Osteocyte (in vitro differentiated cells): ENCODE measurements at regions not wholly inside any gene's neighbourhood (a gene's known extent, or its start where the extent isn't known, plus 50 kb on each side); places are given as distances from the start of the nearest gene placed in this dataset.

Experiments
- DNase-seq: peaks from one replicate; pipeline ENCODE4 v3.0.0; 2021; ENCODE audit warnings: mixed read lengths; ENCODE audit not compliant: unreplicated experiment; ENCODE audit errors: extremely low spot score
- H3K27ac Mint-ChIP-seq: one replicate; pipeline ENCODE4 v1.8.0; 2021; ENCODE audit warnings: mild to moderate bottlenecking, mixed read lengths; ENCODE audit not compliant: unreplicated experiment
- H3K27me3 Mint-ChIP-seq: one replicate; pipeline ENCODE4 v1.8.0; 2021; ENCODE audit warnings: mixed read lengths; ENCODE audit not compliant: unreplicated experiment
- H3K36me3 Mint-ChIP-seq: one replicate; pipeline ENCODE4 v1.8.0; 2021; ENCODE audit warnings: mixed read lengths; ENCODE audit not compliant: unreplicated experiment
- H3K4me1 Mint-ChIP-seq: one replicate; pipeline ENCODE4 v1.8.0; 2021; ENCODE audit warnings: mixed read lengths; ENCODE audit not compliant: unreplicated experiment
- H3K4me3 Mint-ChIP-seq: one replicate; pipeline ENCODE4 v1.8.0; 2021; ENCODE audit warnings: mild to moderate bottlenecking, moderate library complexity, mixed read lengths; ENCODE audit not compliant: unreplicated experiment
- H3K9me3 Mint-ChIP-seq: one replicate; pipeline ENCODE4 v1.8.0; 2021; ENCODE audit warnings: mixed read lengths; ENCODE audit not compliant: unreplicated experiment
- CTCF ChIP-seq: fragments of 200-600 bp; sonication (generic); IDR thresholded peaks from 2 replicates; pipeline ENCODE4 v1.5.0; 2021; ENCODE audit warnings: antibody characterized with exemption, mild to moderate bottlenecking, moderate library complexity

- no peak overlapping the region for H3K27ac Mint-ChIP-seq
- no peaks in the 10 kb centered on the region for H3K36me3 Mint-ChIP-seq
- DNase-seq: no peak
- no peaks in the 10 kb centered on the region for H3K4me1 Mint-ChIP-seq
- no peak for TF ChIP-seq CTCF
- H3K27me3 Mint-ChIP-seq: no peaks in the 10 kb centered on the region
- H3K4me3 Mint-ChIP-seq: no peak overlapping the region
- no peaks in the 10 kb centered on the region for H3K9me3 Mint-ChIP-seq
Observed at GRCh38 chr16:85252461-85252860, 140.2 kb upstream of the CIBAR2 start.

GRCh38 chr16:85253084-85253941 is 141.0 kb upstream of the CIBAR2 start:
- DNase-seq: peak; percentile 89
- Mint-ChIP-seq H3K27ac (no peak overlapping the region), H3K4me1 (no peaks in the 10 kb centered on the region), H3K9me3 (no peaks in the 10 kb centered on the region), H3K36me3 (no peaks in the 10 kb centered on the region), H3K27me3 (no peaks in the 10 kb centered on the region), H3K4me3 (no peak overlapping the region)
- TF ChIP-seq CTCF: peak; percentile 94

- no peaks in the 10 kb centered on the region for H3K9me3 Mint-ChIP-seq
- peaks cover 2% of the 10 kb centered on the region for H3K4me1 Mint-ChIP-seq
- no peak overlapping the region for H3K27ac Mint-ChIP-seq
- no peak for TF ChIP-seq CTCF
- H3K4me3 Mint-ChIP-seq: no peak overlapping the region
- DNase-seq: no peak
- no peaks in the 10 kb centered on the region for H3K27me3 Mint-ChIP-seq
- H3K36me3 Mint-ChIP-seq: no peaks in the 10 kb centered on the region
Observed at GRCh38 chr16:85254051-85254450, 141.8 kb upstream of the CIBAR2 start.

- Mint-ChIP-seq H3K36me3 (no peaks in the 10 kb centered on the region), H3K4me3 (no peak overlapping the region), H3K9me3 (no peaks in the 10 kb centered on the region), H3K27me3 (no peaks in the 10 kb centered on the region), H3K4me1 (peaks cover 8% of the 10 kb centered on the region), H3K27ac (no peak overlapping the region)
- DNase-seq: no peak
- no peak for TF ChIP-seq CTCF
Observed at GRCh38 chr16:85254921-85255320, 142.6 kb upstream of the CIBAR2 start.

- Mint-ChIP-seq H3K27me3 (no peaks in the 10 kb centered on the region), H3K4me1 (peaks cover 8% of the 10 kb centered on the region), H3K9me3 (no peaks in the 10 kb centered on the region), H3K36me3 (no peaks in the 10 kb centered on the region), H3K27ac (no peak overlapping the region), H3K4me3 (no peak overlapping the region)
- no peak for DNase-seq
- TF ChIP-seq CTCF: no peak
Observed at GRCh38 chr16:85255777-85256176, 143.5 kb upstream of the CIBAR2 start.
